ENCODE measurements at regions not wholly inside any gene's neighbourhood (a gene's known extent, or its start where the extent isn't known, plus 50 kb on each side); places are given as distances from the start of the nearest gene placed in this dataset.

- TF ChIP-seq MAX (IDR thresholded peaks at IDR 0.05) (no peak), EGR1 (IDR thresholded peaks at IDR 0.05; ENCODE audit: low read depth) (no peak), CTCF (IDR thresholded peaks at IDR 0.05 in 2 of 3, conservative IDR thresholded peaks at IDR 0.05 in 1 of 3; ENCODE audit: borderline replicate concordance in 1 of 3, insufficient read depth in 1 of 3, low read depth in 2 of 3, low read length in 2 of 3) (no peak), EZH2phosphoT487 (IDR thresholded peaks at IDR 0.05; ENCODE audit: borderline replicate concordance) (no peak), POLR2A (IDR thresholded peaks at IDR 0.05; ENCODE audit: borderline replicate concordance, extremely low read depth, insufficient read depth, insufficient read length) (no peak)
These were observed 749.8 kb upstream of the SGO1 start for GRCh38 chr3:20935791-20936190.

Measured in HCT116 (cell line).